Breast epithelium (tissue), 3 donors: ENCODE measurements at regions not wholly inside any gene's neighbourhood (a gene's known extent, or its start where the extent isn't known, plus 50 kb on each side); places are given as distances from the start of the nearest gene placed in this dataset.
"Not testable (repeated sequence)": the region's sequence is repeated elsewhere in the genome, so short reads cannot be mapped to it uniquely, and the experiment has no call there.

Experiments used
- CTCF ChIP-seq, 3 donors: fragments of 450-650 bp; IDR thresholded peaks; one replicate each; pipeline ENCODE4 v1.5.1; 2016 to 2017; ENCODE audit warnings: antibody characterized with exemption in 3 of 3, mild to moderate bottlenecking in 3 of 3, moderate library complexity in 3 of 3
- POLR2AphosphoS5 ChIP-seq, 3 donors: sonication (generic); formaldehyde crosslinking; IDR thresholded peaks; one replicate each; pipeline ENCODE4 v1.6.1; 2017; ENCODE audit warnings: antibody characterized with exemption in 3 of 3

GRCh38 chrX:144130507-144130906 is 246.6 kb downstream of the UBE2NL start:
- TF ChIP-seq CTCF, POLR2AphosphoS5 (IDR thresholded peaks at IDR 0.05): not testable (repeated sequence)
